CD8-positive, alpha-beta memory T cell (primary cell): ENCODE measurements at regions not wholly inside any gene's neighbourhood (a gene's known extent, or its start where the extent isn't known, plus 50 kb on each side); places are given as distances from the start of the nearest gene placed in this dataset.

Experiments
- CTCF ChIA-PET: fragments of 350-600 bp; sonication (Branson Sonifier 250); formaldehyde crosslinking; loops from one replicate; lab custom pipeline; 2021; ENCODE audit warnings: antibody characterized with exemption; lab: Charles Lee
- POLR2A ChIA-PET: fragments of 350-600 bp; sonication (Branson Sonifier 250); formaldehyde crosslinking; loops from one replicate; lab custom pipeline; 2021; ENCODE audit warnings: antibody characterized with exemption; lab: Charles Lee
- DNase-seq, 5 donors: peaks; one replicate each; pipeline versions ENCODE4 v3.0.0 to v3.0.0-alpha.2; 2020 to 2022; ENCODE audit warnings: mixed read lengths in 1 of 5
- H3K27ac ChIP-seq: one replicate; pipeline ENCODE4 v1.7.0; 2013; ENCODE audit warnings: low read depth, mild to moderate bottlenecking, low read length, moderate library complexity
- H3K27me3 ChIP-seq: 2 replicates; pipeline ENCODE4 v1.7.0; 2013; ENCODE audit warnings: low read length, mild to moderate bottlenecking; ENCODE audit not compliant: insufficient read depth, poor library complexity, severe bottlenecking
- H3K36me3 ChIP-seq: 2 replicates; pipeline ENCODE4 v1.7.0; 2013; ENCODE audit warnings: mild to moderate bottlenecking, low read length, moderate library complexity; ENCODE audit not compliant: insufficient read depth
- H3K4me1 ChIP-seq: 2 replicates; pipeline ENCODE4 v1.7.0; 2013; ENCODE audit warnings: mild to moderate bottlenecking, low read length, moderate library complexity; ENCODE audit not compliant: insufficient read depth
- H3K4me3 ChIP-seq: 2 replicates; pipeline ENCODE4 v1.7.0; 2013; ENCODE audit warnings: mild to moderate bottlenecking, low read length
- H3K9me3 ChIP-seq: 2 replicates; pipeline ENCODE4 v1.7.0; 2013; ENCODE audit warnings: mild to moderate bottlenecking, low read length
- H3K27ac Mint-ChIP-seq, 8 donors: one replicate each; pipeline ENCODE4 v1.8.0; 2020 to 2021; ENCODE audit warnings: mixed read lengths in 8 of 8, mild to moderate bottlenecking in 6 of 8, inconsistent platforms in 3 of 8, moderate library complexity in 3 of 8
- H3K27me3 Mint-ChIP-seq, 2 donors: one replicate each; pipeline ENCODE4 v1.8.0; 2020 to 2021; ENCODE audit warnings: mixed read lengths in 2 of 2, mild to moderate bottlenecking in 1 of 2, moderate library complexity in 1 of 2
- H3K36me3 Mint-ChIP-seq, 3 donors: one replicate each; pipeline ENCODE4 v1.8.0; 2020 to 2021; ENCODE audit warnings: mixed read lengths in 3 of 3, inconsistent platforms in 1 of 3, mild to moderate bottlenecking in 1 of 3
- H3K4me1 Mint-ChIP-seq, 3 donors: one replicate each; pipeline ENCODE4 v1.8.0; 2020 to 2021; ENCODE audit warnings: mixed read lengths in 3 of 3, inconsistent platforms in 1 of 3, mild to moderate bottlenecking in 1 of 3
- H3K4me3 Mint-ChIP-seq, 7 donors: one replicate each; pipeline ENCODE4 v1.8.0; 2020 to 2021; ENCODE audit warnings: mixed read lengths in 7 of 7, mild to moderate bottlenecking in 6 of 7, moderate library complexity in 4 of 7, inconsistent platforms in 2 of 7
- H3K9me3 Mint-ChIP-seq, 5 donors: one replicate each; pipeline ENCODE4 v1.8.0; 2020 to 2022; ENCODE audit warnings: mixed read lengths in 5 of 5, mild to moderate bottlenecking in 3 of 5, moderate library complexity in 2 of 5, inconsistent platforms in 1 of 5

DNA sequence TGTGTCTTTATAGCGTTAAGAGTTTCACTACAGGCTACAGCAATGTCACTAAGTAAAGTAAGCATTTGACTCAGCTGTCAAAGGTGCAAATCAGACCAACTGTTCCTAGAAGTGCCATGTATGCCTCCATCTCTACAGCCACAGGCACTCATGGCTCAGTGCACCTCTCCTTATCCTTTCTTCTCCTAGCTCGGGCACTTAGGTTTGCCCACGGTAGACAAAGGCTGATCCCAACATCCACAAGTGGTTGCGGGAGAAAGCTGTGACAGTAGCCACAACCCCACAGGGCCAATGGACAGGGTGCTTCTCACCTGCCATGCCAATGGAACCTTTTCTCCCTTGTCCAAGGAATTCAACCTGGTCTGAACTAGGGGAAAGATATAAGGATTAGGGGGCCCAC is 228.5 kb upstream of the EXOC2 start:
- H3K4me1 Mint-ChIP-seq, result no peaks in the 10 kb centered on the region

GRCh38 chr6:920512-920911 is 227.6 kb upstream of the EXOC2 start:
- ChIA-PET POLR2A (no interaction called here), CTCF (no interaction called here)
- H3K27me3 ChIP-seq, result no peaks in the 10 kb centered on the region
- Mint-ChIP-seq H3K27ac (no peak overlapping the region), H3K36me3 (no peaks in the 10 kb centered on the region), H3K4me1 (no peaks in the 10 kb centered on the region), H3K27me3 (peaks cover 20 to 37% of the 10 kb centered on the region in 2 donors), H3K4me3 (no peak overlapping the region), H3K9me3 (peaks cover 7 to 24% (median 17%) of the 10 kb centered on the region in 5 donors)
- no peaks in the 10 kb centered on the region for H3K36me3 ChIP-seq
- no peak overlapping the region for H3K27ac ChIP-seq
- H3K4me3 ChIP-seq, result no peak overlapping the region
- DNase-seq, result no peak
- no peaks in the 10 kb centered on the region for H3K4me1 ChIP-seq
- no peaks in the 10 kb centered on the region for H3K9me3 ChIP-seq

More for the DNA sequence above, 228.5 kb upstream of the EXOC2 start:
- Mint-ChIP-seq H3K27ac (no peak overlapping the region), H3K4me3 (no peak overlapping the region), H3K27me3 (peaks cover 24 to 41% of the 10 kb centered on the region in 2 donors), H3K9me3 (peaks cover 7 to 24% (median 17%) of the 10 kb centered on the region in 5 donors), H3K36me3 (no peaks in the 10 kb centered on the region)
- no peaks in the 10 kb centered on the region for H3K27me3 ChIP-seq
- H3K4me3 ChIP-seq, result no peak overlapping the region
- H3K4me1 ChIP-seq, result no peaks in the 10 kb centered on the region
- no peak overlapping the region for H3K27ac ChIP-seq
- CTCF ChIA-PET, result no interaction called here
- no peaks in the 10 kb centered on the region for H3K36me3 ChIP-seq
- no peaks in the 10 kb centered on the region for H3K9me3 ChIP-seq
- no peak for DNase-seq
- POLR2A ChIA-PET, result no interaction called here

GRCh38 chr6:919500-919899 is 226.6 kb upstream of the EXOC2 start:
- no peaks in the 10 kb centered on the region for H3K9me3 ChIP-seq
- DNase-seq, result no peak
- no peak overlapping the region for H3K27ac Mint-ChIP-seq
- no peak overlapping the region for H3K4me3 Mint-ChIP-seq
- H3K27me3 ChIP-seq, result no peaks in the 10 kb centered on the region
- no peaks in the 10 kb centered on the region for H3K36me3 ChIP-seq
- H3K9me3 Mint-ChIP-seq, result peaks cover 7 to 24% (median 17%) of the 10 kb centered on the region in 5 donors
- no peak overlapping the region for H3K4me3 ChIP-seq
- H3K27ac ChIP-seq, result no peak overlapping the region
- no peaks in the 10 kb centered on the region for H3K36me3 Mint-ChIP-seq
- no peaks in the 10 kb centered on the region for H3K4me1 ChIP-seq
- no peaks in the 10 kb centered on the region for H3K4me1 Mint-ChIP-seq
- CTCF ChIA-PET, result no interaction called here
- peaks cover 24 to 41% of the 10 kb centered on the region in 2 donors for H3K27me3 Mint-ChIP-seq
- POLR2A ChIA-PET, result no interaction called here

DNA sequence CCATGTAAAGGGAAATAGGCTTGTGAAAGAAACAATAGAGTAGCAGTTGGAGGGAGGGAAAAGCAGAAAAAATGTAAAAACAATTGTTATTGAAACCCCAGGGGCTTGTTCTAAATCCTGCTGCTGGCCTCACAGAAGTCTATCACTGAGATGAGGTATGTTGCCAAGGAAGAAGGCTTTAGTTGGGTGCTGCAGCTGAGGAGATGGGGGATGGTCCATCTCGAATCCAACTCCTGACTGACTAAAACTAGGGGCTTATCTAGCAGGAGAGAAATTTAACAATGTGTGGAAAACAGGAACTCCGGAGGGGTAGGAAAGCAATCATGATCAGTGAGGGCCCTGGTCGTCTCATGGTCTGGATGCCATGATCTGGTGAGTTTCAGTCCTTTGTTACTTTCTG is 225.0 kb upstream of the EXOC2 start:
- no peaks in the 10 kb centered on the region for H3K4me1 Mint-ChIP-seq
- Histone ChIP-seq H3K27me3 (no peaks in the 10 kb centered on the region), H3K4me3 (no peak overlapping the region), H3K27ac (no peak overlapping the region), H3K36me3 (no peaks in the 10 kb centered on the region), H3K4me1 (no peaks in the 10 kb centered on the region), H3K9me3 (no peaks in the 10 kb centered on the region)
- peaks cover 17 to 44% of the 10 kb centered on the region in 2 donors for H3K27me3 Mint-ChIP-seq
- no peaks in the 10 kb centered on the region for H3K36me3 Mint-ChIP-seq
- CTCF ChIA-PET, result no interaction called here
- DNase-seq, result no peak
- H3K27ac Mint-ChIP-seq, result no peak overlapping the region
- no peak overlapping the region for H3K4me3 Mint-ChIP-seq
- POLR2A ChIA-PET, result no interaction called here
- peaks cover 7 to 21% (median 16%) of the 10 kb centered on the region in 5 donors for H3K9me3 Mint-ChIP-seq

DNA sequence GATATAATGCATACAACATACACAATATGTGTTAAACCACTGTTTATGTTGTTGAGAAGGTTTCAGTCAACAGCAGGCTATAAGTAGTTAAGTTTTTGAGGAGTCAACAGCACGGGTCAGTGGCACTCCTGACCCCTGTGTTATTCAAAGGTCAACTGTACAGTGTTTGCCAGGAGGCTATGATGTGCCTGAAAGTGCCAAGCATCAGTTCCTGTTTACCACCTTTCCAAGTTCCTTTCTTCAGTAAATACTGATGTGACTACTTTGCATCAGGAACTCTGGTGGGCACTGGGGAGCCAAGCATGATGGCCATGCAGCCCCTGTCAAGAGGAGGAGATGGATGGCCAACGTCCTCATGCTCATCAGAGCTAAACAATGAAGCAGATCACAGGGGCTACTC is 224.4 kb upstream of the EXOC2 start:
- no peak for DNase-seq
- Histone ChIP-seq H3K27ac (no peak overlapping the region), H3K4me3 (no peak overlapping the region), H3K9me3 (no peaks in the 10 kb centered on the region), H3K36me3 (no peaks in the 10 kb centered on the region), H3K4me1 (no peaks in the 10 kb centered on the region), H3K27me3 (no peaks in the 10 kb centered on the region)
- CTCF ChIA-PET, result no interaction called here
- H3K27ac Mint-ChIP-seq, result no peak overlapping the region
- no peaks in the 10 kb centered on the region for H3K36me3 Mint-ChIP-seq
- peaks cover 6 to 19% (median 16%) of the 10 kb centered on the region in 5 donors for H3K9me3 Mint-ChIP-seq
- POLR2A ChIA-PET, result no interaction called here
- no peak overlapping the region for H3K4me3 Mint-ChIP-seq
- H3K4me1 Mint-ChIP-seq, result no peaks in the 10 kb centered on the region
- peaks cover 17 to 42% of the 10 kb centered on the region in 2 donors for H3K27me3 Mint-ChIP-seq

- Mint-ChIP-seq H3K9me3 (peaks cover 4 to 15% (median 14%) of the 10 kb centered on the region in 5 donors), H3K27me3 (peaks cover 22 to 47% of the 10 kb centered on the region in 2 donors), H3K27ac (no peak overlapping the region), H3K4me3 (no peak overlapping the region), H3K4me1 (no peaks in the 10 kb centered on the region), H3K36me3 (no peaks in the 10 kb centered on the region)
- no peaks in the 10 kb centered on the region for H3K9me3 ChIP-seq
- no peaks in the 10 kb centered on the region for H3K27me3 ChIP-seq
- ChIA-PET POLR2A (no interaction called here), CTCF (no interaction called here)
- no peak for DNase-seq
- no peak overlapping the region for H3K4me3 ChIP-seq
- H3K27ac ChIP-seq, result no peak overlapping the region
- H3K4me1 ChIP-seq, result no peaks in the 10 kb centered on the region
- no peaks in the 10 kb centered on the region for H3K36me3 ChIP-seq
Observed at GRCh38 chr6:916131-916530, 223.2 kb upstream of the EXOC2 start.

- no peak overlapping the region for H3K27ac Mint-ChIP-seq
- Histone ChIP-seq H3K4me1 (no peaks in the 10 kb centered on the region), H3K27me3 (no peaks in the 10 kb centered on the region), H3K27ac (no peak overlapping the region), H3K4me3 (no peak overlapping the region), H3K9me3 (no peaks in the 10 kb centered on the region), H3K36me3 (no peaks in the 10 kb centered on the region)
- POLR2A ChIA-PET, result no interaction called here
- no peak for DNase-seq
- H3K4me3 Mint-ChIP-seq, result no peak overlapping the region
- peaks cover 1 to 8% (median 3%) of the 10 kb centered on the region in 5 donors for H3K9me3 Mint-ChIP-seq
- CTCF ChIA-PET, result no interaction called here
- H3K27me3 Mint-ChIP-seq, result peaks cover 22 to 57% of the 10 kb centered on the region in 2 donors
- no peaks in the 10 kb centered on the region for H3K36me3 Mint-ChIP-seq
- H3K4me1 Mint-ChIP-seq, result no peaks in the 10 kb centered on the region
Observed at GRCh38 chr6:912871-913835, 220.2 kb upstream of the EXOC2 start.

GRCh38 chr6:907928-908327 is 215.0 kb upstream of the EXOC2 start:
- no peaks in the 10 kb centered on the region for H3K9me3 Mint-ChIP-seq
- CTCF ChIA-PET, result no interaction called here
- no peak for DNase-seq

More at GRCh38 chr6:907928-908327, 215.0 kb upstream of the EXOC2 start:
- POLR2A ChIA-PET, result no interaction called here
- no peaks in the 10 kb centered on the region for H3K36me3 ChIP-seq
- H3K27me3 ChIP-seq, result no peaks in the 10 kb centered on the region
- no peaks in the 10 kb centered on the region for H3K9me3 ChIP-seq
- H3K27ac ChIP-seq, result no peak overlapping the region
- no peaks in the 10 kb centered on the region for H3K4me1 ChIP-seq
- Mint-ChIP-seq H3K27me3 (peaks cover 7 to 18% of the 10 kb centered on the region in 2 donors), H3K4me1 (no peaks in the 10 kb centered on the region), H3K36me3 (no peaks in the 10 kb centered on the region), H3K4me3 (no peak overlapping the region), H3K27ac (no peak overlapping the region)
- no peak overlapping the region for H3K4me3 ChIP-seq
